ENCODE measurements at regions not wholly inside any gene's neighbourhood (a gene's known extent, or its start where the extent isn't known, plus 50 kb on each side); places are given as distances from the start of the nearest gene placed in this dataset.

- TF ChIP-seq, protein P1, sequence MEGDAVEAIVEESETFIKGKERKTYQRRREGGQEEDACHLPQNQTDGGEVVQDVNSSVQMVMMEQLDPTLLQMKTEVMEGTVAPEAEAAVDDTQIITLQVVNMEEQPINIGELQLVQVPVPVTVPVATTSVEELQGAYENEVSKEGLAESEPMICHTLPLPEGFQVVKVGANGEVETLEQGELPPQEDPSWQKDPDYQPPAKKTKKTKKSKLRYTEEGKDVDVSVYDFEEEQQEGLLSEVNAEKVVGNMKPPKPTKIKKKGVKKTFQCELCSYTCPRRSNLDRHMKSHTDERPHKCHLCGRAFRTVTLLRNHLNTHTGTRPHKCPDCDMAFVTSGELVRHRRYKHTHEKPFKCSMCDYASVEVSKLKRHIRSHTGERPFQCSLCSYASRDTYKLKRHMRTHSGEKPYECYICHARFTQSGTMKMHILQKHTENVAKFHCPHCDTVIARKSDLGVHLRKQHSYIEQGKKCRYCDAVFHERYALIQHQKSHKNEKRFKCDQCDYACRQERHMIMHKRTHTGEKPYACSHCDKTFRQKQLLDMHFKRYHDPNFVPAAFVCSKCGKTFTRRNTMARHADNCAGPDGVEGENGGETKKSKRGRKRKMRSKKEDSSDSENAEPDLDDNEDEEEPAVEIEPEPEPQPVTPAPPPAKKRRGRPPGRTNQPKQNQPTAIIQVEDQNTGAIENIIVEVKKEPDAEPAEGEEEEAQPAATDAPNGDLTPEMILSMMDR (IDR thresholded peaks at IDR 0.05; ENCODE audit: low read depth, low read length), result no peak
- TF ChIP-seq POLR2A (IDR thresholded peaks at IDR 0.05; ENCODE audit: extremely low read depth, insufficient read length), result no peak
- no peak for TF ChIP-seq MAX (IDR thresholded peaks at IDR 0.05; ENCODE audit: low read depth, low read length)
- no peak for TF ChIP-seq MYC (IDR thresholded peaks at IDR 0.05; ENCODE audit: low read depth, low read length)
- DNase-seq (ENCODE audit: low read depth), result no peak
- no peak overlapping the region for H3K4me3 ChIP-seq (ENCODE audit: low read depth, low read length)
Measured at GRCh38 chr15:47397655-47398054, 319.6 kb upstream of the SEMA6D start.

DNA sequence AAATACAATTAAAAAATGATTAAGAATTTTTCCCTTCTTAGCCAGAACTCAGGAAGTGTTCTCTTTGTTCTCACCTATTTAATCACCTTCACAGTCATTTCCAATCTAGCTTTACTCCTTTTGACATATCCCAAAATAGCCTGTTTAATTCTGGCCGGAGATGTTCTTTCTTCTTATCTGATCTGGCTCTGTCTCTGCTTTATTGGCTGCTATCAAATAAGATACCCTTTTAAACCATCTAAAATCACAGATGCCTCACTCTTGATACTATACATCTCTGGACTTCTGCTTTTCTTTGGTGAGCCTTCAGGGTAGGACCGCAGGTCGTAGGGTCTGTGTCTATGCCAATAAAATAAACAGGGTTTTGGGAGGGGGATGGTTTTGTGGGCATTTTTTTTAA is 319.2 kb upstream of the SEMA6D start:
- no peak for DNase-seq (ENCODE audit: low read depth)
- TF ChIP-seq MAX (IDR thresholded peaks at IDR 0.05; ENCODE audit: low read depth, low read length) (no peak), POLR2A (IDR thresholded peaks at IDR 0.05; ENCODE audit: extremely low read depth, insufficient read length) (no peak), MYC (IDR thresholded peaks at IDR 0.05; ENCODE audit: low read depth, low read length) (no peak)
- TF ChIP-seq, protein P1 (IDR thresholded peaks at IDR 0.05; ENCODE audit: low read depth, low read length), result no peak
- H3K4me3 ChIP-seq (ENCODE audit: low read depth, low read length), result no peak overlapping the region

DNA sequence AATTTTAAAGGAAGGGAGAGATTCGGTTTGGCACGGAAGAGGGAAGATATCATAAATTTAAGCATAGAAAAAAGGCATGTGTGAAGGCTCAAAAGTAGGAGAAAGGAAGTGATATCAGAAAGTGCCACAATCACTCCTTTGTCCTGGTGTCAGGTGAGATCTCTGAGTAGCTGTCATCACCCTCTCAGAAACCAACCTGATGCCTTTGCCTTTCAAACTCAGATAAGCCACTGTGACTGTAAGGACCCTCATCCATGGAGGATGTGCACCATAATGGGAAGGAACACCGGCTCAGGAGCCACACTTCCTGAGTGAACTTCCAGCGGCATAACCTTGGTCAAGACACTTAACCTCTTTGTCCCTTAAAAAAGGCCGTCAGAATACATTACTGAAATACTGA is 318.7 kb upstream of the SEMA6D start:
- TF ChIP-seq POLR2A (IDR thresholded peaks at IDR 0.05; ENCODE audit: extremely low read depth, insufficient read length), result no peak
- TF ChIP-seq, protein P1 (IDR thresholded peaks at IDR 0.05; ENCODE audit: low read depth, low read length), result no peak
- H3K4me3 ChIP-seq (ENCODE audit: low read depth, low read length), result no peak overlapping the region
- DNase-seq (ENCODE audit: low read depth), result no peak

DNA sequence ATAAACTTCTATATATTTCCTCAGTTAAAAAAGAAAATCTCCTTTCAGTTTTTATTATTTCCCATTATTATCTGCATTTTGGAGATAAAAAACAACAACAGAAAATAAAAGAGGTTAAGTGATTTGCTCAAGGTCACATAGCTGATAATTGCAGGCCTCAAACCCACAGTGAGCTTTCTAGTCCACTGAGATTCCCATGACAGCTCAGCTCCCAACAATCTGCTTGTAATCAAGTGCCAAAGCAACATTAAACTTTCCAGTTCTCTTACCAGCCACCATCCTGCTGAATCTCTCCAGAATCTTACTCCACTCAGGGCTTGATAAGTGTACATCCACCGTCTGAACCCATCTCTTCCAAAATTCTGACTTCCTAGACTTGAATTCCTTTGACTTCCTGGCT is 318.2 kb upstream of the SEMA6D start:
- no peak for DNase-seq (ENCODE audit: low read depth)
- no peak overlapping the region for H3K4me3 ChIP-seq (ENCODE audit: low read depth, low read length)
- TF ChIP-seq, protein P1 (IDR thresholded peaks at IDR 0.05; ENCODE audit: low read depth, low read length), result no peak
- no peak for TF ChIP-seq POLR2A (IDR thresholded peaks at IDR 0.05; ENCODE audit: extremely low read depth, insufficient read length)
- no peak for TF ChIP-seq MYC (IDR thresholded peaks at IDR 0.05; ENCODE audit: low read depth, low read length)
- no peak for TF ChIP-seq MAX (IDR thresholded peaks at IDR 0.05; ENCODE audit: low read depth, low read length)

DNA sequence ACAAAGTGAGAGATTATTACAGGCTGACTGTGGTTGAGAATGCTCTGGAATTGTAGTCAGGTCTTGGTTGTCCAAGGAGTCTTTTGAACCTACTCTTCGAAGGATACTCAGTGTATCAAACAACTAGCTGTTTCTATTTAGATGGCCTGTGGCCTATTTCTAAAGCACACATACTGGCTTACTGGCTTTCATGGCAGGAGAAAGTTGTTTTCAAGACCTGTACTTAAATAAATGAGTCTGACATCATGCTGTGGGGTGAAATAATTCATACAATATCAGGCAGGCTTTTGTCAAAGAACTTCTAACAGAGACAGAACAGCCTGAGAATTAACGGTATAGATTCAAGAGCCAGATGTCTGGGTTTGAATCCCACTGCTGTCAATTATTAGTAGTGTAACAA is 316.7 kb upstream of the SEMA6D start:
- TF ChIP-seq MYC (IDR thresholded peaks at IDR 0.05; ENCODE audit: low read depth, low read length), result no peak
- TF ChIP-seq, protein P1 (IDR thresholded peaks at IDR 0.05; ENCODE audit: low read depth, low read length), result no peak
- TF ChIP-seq POLR2A (IDR thresholded peaks at IDR 0.05; ENCODE audit: extremely low read depth, insufficient read length), result no peak
- no peak for TF ChIP-seq MAX (IDR thresholded peaks at IDR 0.05; ENCODE audit: low read depth, low read length)
- no peak for DNase-seq (ENCODE audit: low read depth)
- H3K4me3 ChIP-seq (ENCODE audit: low read depth, low read length), result no peak overlapping the region

GRCh38 chr15:47401427-47401826 is 315.9 kb upstream of the SEMA6D start:
- TF ChIP-seq, protein P1 (IDR thresholded peaks at IDR 0.05; ENCODE audit: low read depth, low read length), result no peak
- TF ChIP-seq MAX (IDR thresholded peaks at IDR 0.05; ENCODE audit: low read depth, low read length) (no peak), POLR2A (IDR thresholded peaks at IDR 0.05; ENCODE audit: extremely low read depth, insufficient read length) (no peak), MYC (IDR thresholded peaks at IDR 0.05; ENCODE audit: low read depth, low read length) (no peak)
- DNase-seq (ENCODE audit: low read depth), result no peak
- no peak overlapping the region for H3K4me3 ChIP-seq (ENCODE audit: low read depth, low read length)
